GM18519 (cell line): ENCODE measurements at regions not wholly inside any gene's neighbourhood (a gene's known extent, or its start where the extent isn't known, plus 50 kb on each side); places are given as distances from the start of the nearest gene placed in this dataset.

Experiments
- ATAC-seq: cut with Tn5 transposase; IDR thresholded peaks from one replicate; pipeline ENCODE4 v1.9.1; 2021; ENCODE audit warnings: mild to moderate bottlenecking, moderate library complexity; ENCODE audit not compliant: unreplicated experiment, low FRiP score

DNA sequence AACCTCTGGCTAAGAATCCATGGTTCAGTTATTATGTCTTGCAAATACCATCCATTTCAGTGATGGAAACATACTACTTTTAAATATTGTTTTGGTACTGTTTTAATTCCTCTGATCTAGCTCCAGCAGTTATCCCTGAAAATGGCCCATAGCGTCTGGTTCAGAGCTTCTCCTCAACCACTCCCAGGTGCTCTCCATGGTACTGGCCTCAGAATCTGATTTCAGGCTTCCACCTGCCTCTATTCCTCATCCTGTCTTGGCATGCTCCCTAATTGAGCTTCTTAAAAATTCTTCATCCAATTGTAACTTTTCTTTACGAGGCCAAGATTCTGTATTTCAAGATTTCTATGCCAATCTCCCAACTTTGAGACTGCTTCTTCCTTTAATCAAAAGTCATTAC lies 236.3 kb downstream of the HTR7 start:
- ATAC-seq: no peak

DNA sequence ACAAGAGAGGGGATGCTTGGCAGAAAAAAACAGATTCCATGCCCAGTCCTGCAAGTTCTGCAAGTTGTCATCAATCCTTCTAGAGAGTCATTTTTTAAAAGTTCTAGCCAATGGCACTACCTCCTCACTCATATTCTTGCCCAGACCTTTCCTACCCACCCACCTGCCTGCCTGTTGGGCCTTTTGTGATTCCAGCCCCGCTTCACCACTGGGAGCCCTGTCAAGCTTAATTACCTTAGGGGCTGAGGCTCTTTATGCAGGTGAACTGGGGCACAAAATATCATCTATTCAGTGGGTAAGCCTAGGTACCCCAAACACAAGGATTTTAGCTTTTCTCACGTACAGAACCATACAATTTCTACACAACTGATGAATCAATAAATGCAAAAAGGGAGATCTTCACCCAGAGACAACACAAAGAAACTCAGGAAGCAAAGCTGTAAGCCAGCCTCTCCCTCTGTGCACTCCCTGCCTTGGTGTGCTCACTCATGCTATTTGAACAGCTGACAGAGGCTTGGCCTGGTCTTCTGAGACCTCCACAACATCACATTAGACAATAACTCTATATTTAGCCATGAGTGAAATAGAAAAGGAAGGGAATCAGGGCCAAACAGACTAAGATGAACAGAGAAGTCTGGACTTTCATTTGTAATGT lies 222.6 kb downstream of the HTR7 start:
- ATAC-seq: no peak

DNA sequence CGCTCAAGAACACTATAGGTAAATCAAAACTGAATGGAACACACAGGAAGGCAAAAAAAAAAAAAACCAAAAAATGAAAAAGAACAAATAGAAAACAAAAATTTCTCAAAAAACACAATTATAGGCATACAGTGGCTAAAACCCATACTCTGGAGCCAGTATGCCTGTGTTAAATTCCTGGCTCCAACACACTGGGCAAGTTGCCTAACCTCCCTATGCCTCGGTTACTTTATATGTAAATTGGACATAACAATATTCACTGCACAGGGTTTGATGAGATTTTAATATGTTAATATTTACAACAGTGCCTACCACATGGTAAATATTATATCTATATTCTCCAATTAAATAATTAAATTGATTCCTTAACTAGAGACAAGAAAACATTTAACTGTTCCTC lies 217.1 kb downstream of the HTR7 start:
- ATAC-seq: no peak

DNA sequence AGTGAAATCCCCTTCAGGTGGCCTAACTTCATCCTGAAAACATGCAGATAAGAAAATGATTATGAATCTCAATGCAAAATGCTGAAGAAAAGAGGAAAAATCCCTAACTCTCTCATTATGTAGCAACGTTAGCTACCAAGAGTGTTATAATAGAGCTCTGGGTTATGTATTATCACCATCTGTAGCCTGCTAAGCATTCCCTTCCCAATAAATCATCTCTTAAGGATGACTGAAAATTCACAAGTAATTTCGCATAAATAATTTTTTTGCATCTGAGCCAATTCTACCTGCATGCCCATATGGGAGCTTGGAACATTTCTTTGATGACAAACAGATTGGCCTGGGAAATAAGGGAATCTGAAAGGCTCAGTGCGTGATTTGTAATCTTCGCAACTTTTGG lies 216.1 kb downstream of the HTR7 start:
- no peak for ATAC-seq

DNA sequence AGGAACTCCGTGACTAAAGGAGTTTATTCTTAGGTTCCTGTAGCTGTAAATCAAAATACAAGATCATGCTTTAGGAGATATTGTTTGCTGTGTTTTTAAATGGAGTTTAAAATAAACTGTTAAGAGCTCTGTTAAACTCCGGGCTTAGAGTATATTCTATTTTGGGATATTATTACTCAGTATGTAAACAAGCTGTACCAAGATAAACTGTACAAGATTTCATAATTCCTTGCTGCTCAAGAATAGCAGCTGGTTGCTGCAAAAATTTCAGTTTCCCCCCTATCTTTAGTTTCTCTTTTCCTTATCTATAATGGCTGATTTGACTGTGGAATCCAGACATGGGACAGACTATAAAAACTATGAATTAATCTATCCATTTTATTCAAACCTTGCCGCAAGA lies 215.7 kb downstream of the HTR7 start:
- no peak for ATAC-seq

DNA sequence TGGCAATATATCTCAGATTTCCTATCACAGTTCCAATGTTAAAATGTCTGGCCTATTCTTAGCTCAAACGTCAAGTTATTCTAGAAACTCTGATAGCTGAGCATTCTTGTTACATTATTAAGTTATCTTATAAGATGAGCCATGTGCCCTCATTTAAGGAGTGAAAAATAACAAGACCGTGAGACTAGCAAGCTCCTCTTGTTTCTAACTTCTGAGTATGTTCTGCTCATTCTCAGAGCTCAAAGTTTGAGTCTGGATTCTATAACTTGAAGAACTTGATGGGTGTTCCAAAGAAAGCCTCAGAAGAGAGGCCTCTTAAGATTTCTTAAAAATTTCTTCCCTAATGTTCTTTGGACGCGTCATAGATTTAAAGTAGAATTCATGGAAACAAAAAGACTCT lies 215.2 kb downstream of the HTR7 start:
- no peak for ATAC-seq

DNA sequence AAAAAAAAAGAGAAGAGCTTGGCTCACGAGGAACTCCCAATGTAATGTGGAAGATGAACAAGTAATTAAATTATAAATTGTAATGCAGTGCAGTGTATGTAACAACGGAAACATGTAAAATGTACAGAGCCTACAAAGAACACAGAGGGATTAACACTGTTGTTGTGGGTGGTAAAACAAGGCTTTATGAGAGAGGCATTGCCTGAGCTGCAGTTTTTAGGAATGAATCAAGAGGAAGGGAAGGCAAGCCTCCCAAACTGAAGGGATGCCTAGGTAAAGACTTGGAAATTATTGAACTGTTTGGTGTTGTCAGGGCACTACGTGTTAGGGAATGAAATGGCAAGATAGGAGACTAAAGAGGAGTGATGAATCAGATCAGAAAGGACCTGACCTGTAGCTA lies 213.7 kb downstream of the HTR7 start:
- no peak for ATAC-seq

DNA sequence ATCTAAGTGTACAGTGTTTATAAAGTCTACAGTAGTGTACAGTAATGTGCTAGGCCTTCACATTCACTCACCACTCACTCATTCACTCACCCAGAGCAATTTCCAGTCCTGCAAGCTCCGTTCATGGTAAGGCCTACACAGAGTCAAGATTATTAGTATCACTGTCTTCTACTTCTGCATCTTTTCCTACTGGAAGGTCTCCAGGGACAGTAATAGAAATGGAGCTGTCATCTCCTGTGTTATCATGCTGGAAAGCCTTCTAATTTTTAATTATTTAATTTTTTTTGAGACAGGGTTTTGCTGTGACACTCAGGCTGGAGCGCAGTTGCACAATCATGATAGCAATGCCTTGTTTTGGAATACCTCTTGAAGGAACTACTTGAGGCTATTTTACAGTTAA lies 207.0 kb downstream of the HTR7 start:
- ATAC-seq: no peak

DNA sequence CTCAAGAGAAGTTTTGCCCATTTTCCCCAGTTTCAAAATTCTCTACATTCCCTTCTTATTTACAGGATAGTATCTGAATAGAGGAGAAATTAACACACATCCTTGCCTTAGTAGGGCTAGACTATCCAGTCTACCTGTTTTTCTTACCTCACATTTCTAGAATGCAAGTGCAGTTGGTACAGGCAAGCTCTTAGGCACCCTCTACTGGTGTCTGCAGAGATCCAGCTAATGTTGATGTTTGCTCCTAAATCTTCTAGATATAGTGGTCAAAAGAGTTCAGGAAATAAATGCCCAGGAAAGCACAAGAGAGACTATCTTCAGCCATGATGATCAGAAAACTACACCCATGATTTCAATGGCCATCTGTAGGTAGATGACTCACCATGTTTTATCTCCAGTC lies 205.3 kb downstream of the HTR7 start:
- no peak for ATAC-seq

DNA sequence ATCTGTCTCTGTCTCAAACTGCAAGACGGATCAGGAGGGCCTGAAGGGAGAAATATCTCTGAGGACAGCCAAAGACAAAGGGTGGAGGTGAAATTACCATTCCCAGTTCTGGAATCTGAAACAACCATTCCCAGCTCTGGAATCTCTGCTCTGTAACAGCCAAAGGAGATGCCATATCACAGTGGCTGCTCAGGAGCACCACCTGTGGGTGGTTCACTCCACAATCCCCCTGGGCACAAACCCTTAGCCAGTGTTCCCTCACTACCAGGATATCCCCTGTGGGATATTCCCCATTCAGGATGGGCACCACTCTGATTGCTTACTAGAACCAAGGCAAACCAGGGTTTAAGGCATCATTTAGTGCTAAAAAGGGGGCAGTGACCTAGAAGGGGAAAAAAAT lies 199.0 kb downstream of the HTR7 start:
- ATAC-seq: no peak

DNA sequence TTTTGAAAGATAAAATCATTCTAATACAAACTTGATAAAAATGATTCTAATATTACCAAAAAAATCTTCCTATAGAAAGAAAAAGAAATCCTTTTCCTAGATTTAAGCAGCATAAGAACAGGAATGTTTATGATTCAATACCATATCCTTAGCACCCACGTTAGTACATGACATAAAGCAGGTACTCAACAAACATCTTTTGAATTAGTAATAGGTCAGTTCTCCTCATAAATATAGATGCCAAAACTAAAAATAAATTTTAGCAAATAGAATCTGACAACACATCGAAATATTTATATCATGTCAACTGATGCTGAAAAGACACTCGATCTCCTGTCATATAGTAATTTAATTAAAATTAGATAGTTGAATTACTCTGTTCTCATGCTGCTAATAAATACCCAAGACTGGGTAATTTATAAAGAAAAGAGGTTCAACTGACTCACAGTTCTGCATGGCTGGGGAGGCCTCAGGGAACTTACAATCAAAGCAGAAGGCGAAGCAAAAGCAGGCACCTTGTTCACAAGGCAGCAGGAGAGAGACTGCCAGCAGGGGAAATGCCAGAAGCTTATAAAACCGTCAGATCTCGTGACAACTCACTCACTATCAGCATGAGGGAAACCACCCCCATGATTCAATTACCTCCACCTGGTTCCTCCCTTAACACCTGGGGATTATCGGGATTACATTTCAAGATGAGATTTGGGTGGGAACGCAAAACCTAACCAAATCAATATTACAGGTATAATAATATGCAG lies 191.8 kb downstream of the HTR7 start:
- no peak for ATAC-seq

DNA sequence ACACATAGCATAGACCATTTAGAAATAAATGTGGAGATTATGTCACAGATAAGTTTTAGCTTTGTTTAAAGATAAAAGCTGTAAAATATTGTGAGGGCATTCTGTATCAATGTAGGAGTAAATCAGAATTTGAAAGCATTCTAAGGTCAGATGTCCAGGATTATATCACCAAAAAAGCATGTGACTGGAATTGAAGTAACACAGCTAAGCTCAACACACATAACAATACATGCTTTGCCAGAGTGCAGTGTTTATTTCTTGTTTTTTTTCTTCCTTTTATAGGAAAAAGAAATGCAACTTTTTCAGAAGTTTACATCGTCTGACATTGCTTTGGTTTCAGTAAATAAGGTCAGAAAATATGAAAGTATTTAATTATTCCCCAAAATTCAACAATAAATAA lies 183.4 kb downstream of the HTR7 start:
- ATAC-seq: no peak

DNA sequence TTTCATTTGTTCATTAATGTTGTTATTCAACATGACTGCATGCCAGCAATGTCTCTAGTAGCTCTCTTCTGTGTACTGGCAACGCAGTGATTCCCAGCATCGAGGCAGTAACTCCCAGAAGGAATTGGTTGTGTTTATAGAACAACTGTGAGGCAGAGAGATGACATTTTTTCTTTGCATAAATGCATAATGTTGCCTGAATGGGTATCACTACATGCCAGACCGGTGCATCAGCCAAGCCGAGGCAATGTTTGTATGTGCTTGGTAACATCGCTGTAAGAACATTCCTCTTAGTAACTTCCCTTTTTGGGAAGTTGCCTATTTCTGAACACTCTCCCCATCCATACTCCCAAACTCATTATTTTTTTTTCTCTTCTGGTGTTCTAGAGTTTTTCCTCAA lies 182.9 kb downstream of the HTR7 start:
- no peak for ATAC-seq

DNA sequence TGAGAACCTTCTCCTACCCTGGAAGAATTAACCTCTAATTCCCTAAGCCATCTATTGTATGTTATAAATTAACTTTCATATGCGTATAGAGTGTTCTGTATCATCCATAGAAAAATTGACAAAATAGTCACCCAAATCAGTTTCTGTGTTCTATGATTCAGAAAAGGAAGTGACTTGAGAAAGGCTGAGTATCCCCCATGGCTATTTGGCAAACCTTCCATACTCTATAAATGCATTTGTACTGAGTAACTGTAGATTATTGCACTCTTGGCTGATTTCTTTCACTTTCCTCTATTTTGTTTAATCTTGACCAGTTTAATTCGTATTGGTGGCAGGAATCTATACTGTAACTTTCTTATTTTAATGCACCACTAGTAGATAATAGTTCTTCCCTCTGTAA lies 182.2 kb downstream of the HTR7 start:
- ATAC-seq: no peak
